GM13977 (cell line): ENCODE measurements at regions not wholly inside any gene's neighbourhood (a gene's known extent, or its start where the extent isn't known, plus 50 kb on each side); places are given as distances from the start of the nearest gene placed in this dataset.

Experiments
- DNase-seq: peaks from one replicate; pipeline ENCODE4 v3.0.0; 2012; ENCODE audit warnings: low spot score
- in situ Hi-C: fragments of 300-500 bp; cut with MboI; formaldehyde crosslinking; loops from one replicate; pipeline ENCODE4 v1.12.0; 2022; ENCODE audit warnings: low sequenced_read_pairs, low pct_unique_long_range_greater_than_20kb, mixed read lengths, inconsistent platforms; ENCODE audit not compliant: unreplicated experiment
- TF ChIP-seq, protein P1 (sequence below): IDR thresholded peaks from 2 replicates; pipeline ENCODE4 v1.5.1; 2012; ENCODE audit warnings: mild to moderate bottlenecking, control low read depth; ENCODE audit not compliant: insufficient read depth; ENCODE audit errors: extremely low read depth, missing control alignments

DNA sequence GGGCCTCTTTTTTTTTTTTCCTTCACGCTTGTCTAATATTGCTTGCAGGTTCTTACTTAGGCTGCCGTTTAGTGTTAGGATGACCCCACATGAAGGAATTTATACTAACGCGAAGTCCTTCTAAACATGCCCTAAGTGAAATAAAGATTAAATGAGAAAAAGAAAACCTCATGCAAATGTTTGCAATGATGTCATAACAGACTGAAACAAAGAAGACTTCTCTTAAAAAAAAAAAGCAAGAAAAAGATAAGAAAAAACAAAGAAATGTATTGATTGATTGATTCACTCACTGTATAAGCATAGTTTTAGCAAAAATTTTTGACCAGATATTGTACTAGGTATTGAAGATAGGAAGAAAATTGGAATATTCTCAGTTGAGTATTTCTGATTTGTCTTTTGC, 418.2 kb downstream of the IRS2 start:
- DNase-seq: no peak
- in situ Hi-C loops: no loop called here

DNA sequence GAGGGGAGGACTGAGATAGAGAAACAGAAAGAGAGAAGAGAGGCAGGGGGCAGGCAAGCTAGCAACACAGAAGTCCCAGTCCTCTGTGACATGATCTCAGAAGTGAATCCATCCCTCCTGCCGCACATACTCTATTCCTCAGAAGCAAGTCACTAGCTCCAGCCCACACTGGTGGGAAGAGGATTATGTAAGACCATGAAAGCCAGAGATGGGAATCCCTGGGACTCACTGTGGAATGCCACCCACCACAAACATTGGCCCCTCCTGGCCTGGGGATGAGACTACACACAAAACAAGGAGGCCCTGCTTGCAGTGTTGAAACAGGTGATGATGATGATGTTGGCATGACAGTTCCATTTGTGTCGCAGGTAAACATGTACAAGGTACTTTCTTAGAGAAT, 419.9 kb downstream of the IRS2 start:
- in situ Hi-C loops: no loop called here
- DNase-seq: no peak
- TF ChIP-seq, protein P1, sequence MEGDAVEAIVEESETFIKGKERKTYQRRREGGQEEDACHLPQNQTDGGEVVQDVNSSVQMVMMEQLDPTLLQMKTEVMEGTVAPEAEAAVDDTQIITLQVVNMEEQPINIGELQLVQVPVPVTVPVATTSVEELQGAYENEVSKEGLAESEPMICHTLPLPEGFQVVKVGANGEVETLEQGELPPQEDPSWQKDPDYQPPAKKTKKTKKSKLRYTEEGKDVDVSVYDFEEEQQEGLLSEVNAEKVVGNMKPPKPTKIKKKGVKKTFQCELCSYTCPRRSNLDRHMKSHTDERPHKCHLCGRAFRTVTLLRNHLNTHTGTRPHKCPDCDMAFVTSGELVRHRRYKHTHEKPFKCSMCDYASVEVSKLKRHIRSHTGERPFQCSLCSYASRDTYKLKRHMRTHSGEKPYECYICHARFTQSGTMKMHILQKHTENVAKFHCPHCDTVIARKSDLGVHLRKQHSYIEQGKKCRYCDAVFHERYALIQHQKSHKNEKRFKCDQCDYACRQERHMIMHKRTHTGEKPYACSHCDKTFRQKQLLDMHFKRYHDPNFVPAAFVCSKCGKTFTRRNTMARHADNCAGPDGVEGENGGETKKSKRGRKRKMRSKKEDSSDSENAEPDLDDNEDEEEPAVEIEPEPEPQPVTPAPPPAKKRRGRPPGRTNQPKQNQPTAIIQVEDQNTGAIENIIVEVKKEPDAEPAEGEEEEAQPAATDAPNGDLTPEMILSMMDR: no peak

More for the DNA sequence above, 418.2 kb downstream of the IRS2 start:
- TF ChIP-seq, protein P1: no peak

DNA sequence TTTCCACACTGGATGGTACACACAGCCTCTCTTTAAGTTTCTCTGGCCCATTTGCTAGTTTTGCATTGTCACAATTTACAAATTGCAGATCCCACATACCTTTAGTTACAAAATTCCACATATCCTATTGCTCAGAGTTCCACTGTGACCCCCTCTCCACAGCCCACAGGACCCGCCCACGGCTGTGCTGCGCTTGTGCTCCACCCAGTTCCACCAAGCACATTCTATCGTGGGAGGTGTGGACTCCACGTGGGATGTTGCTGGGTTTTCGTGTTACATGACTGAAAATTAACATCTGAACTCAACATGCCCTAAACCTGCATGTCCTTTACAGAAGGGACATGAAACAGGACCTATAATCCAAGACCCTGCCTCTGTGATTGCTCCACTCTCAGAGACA, 423.0 kb downstream of the IRS2 start:
- TF ChIP-seq, protein P1: no peak
- DNase-seq: no peak
- in situ Hi-C loops: no loop called here

DNA sequence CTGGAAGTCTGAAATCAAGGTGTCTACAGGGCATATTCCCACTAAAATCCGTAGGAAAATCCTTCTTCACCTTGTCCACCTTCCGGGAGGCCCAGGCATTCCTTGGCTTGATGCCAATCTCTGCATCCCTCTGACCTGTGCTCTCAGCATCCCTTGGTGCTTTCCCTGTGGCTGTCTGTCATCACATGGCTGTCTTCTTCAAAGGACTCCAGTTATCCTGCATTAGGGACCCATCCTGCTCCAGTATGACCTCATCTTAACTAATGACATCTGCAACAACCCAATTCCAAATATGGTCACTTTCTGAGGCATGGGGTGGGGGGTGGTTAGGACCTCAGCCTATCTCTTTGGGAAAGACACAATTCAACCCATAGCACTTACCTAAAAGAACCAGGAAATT, 423.8 kb downstream of the IRS2 start:
- DNase-seq: no peak
- in situ Hi-C loops: no loop called here
- TF ChIP-seq, protein P1: no peak

DNA sequence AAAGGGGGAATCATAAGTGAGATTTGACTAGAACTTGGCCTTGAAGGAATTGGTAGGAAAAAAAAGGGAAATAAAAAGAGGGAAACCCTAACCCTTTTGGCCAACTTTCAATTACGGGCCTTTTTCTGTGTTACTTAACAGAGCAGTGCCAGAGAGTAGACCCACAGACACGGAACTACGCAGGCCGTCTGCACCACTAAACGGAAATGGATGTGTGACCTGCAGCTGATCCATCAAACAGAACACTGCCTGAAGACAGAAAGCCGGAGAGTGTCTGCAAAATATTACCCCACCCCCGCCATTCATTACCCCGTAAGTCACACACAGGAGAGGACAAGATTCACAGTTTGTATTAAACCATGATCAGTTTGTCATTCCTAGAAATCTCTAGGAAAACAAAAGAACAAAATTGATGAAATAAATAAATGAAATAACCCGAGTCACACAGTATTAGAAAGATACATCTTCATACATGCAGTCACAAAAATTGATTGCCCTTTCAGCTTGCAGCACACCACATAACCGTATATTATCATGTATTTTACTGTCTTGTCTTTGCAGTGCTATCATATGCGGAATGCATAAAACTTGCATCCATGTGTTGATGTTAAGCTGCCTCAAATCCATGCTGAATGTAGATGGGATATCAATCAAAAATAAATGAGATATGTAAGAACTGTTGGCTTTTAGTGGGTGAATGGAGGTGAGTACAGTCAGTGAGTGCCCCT, 424.7 kb downstream of the IRS2 start:
- in situ Hi-C loops: no loop called here
- DNase-seq: no peak
- TF ChIP-seq, protein P1: no peak

DNA sequence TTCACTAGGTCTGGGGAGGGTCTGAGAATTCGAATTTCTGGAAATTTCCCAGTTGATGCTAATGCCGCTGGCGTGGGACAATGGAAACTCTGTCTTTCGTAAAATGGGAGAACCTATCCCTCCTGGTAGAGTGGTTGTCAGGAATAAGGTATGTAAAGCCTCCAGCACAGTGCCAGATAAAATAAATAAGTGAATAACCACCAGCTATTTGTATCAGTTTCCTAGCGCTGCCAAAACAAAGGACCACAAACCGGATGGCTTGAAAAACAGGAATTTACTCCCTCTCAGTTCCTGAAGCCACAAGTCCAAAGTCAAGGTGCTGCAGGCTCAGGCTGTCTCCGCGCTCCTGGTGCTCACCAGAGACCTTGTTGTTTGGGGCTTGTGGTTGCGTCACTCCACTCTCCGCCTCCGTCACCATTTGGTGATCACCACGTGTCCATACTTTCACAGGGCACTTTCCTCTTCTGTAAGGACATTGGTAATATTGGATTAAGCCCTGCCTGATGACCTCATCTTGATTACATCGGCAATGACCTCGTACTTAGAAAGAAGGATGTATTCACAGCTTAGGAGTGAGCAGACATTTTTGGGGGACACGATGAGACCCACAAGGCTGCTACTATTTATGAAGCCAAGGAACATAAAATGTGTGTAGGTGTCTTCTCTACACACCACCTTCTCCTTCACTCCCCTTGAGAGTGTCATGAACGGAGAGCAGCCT, 428.5 kb downstream of the IRS2 start:
- TF ChIP-seq, protein P1: no peak
- no peak for DNase-seq
- in situ Hi-C loops: no loop called here
